ENCODE measurements at regions not wholly inside any gene's neighbourhood (a gene's known extent, or its start where the extent isn't known, plus 50 kb on each side); places are given as distances from the start of the nearest gene placed in this dataset.
"Not testable (repeated sequence)": the region's sequence is repeated elsewhere in the genome, so short reads cannot be mapped to it uniquely, and the experiment has no call there.

GRCh38 chr6:37083243-37084138, 78.0 kb downstream of the FGD2 start:
- Histone ChIP-seq H3K27me3 (ENCODE audit: insufficient read depth, low read length, poor library complexity, severe bottlenecking) (no peaks in the 10 kb centered on the region), H3K9me2 (replicated peaks; ENCODE audit: low read depth, low read length) (no peaks in the 10 kb centered on the region), H3K4me3 (ENCODE audit: low read length, poor library complexity, severe bottlenecking) (no peak overlapping the region), H3K36me3 (ENCODE audit: insufficient read depth, low read length) (no peaks in the 10 kb centered on the region), H3K4me1 (ENCODE audit: insufficient read depth, low read length, poor library complexity, severe bottlenecking) (no peaks in the 10 kb centered on the region), H2AFZ (ENCODE audit: low read length) (no peak overlapping the region), H3F3A (ENCODE audit: low read depth) (no peaks in the 10 kb centered on the region), H3K9ac (ENCODE audit: low read depth, low read length, poor library complexity, severe bottlenecking) (no peak overlapping the region), H3K9me3 (ENCODE audit: insufficient read depth, low read depth, low read length) (no peaks in the 10 kb centered on the region), H3K4me2 (ENCODE audit: low read depth, low read length, poor library complexity, severe bottlenecking) (no peak overlapping the region), H4K20me1 (ENCODE audit: insufficient read depth, low read length, poor library complexity, severe bottlenecking) (no peaks in the 10 kb centered on the region), H3K79me2 (ENCODE audit: insufficient read depth, low read length) (no peaks in the 10 kb centered on the region)
- TF ChIP-seq EZH2phosphoT487 (IDR thresholded peaks at IDR 0.05; ENCODE audit: borderline replicate concordance), result no peak
- no peak for TF ChIP-seq CTCF (conservative IDR thresholded peaks at IDR 0.05; ENCODE audit: low read length)

DNA sequence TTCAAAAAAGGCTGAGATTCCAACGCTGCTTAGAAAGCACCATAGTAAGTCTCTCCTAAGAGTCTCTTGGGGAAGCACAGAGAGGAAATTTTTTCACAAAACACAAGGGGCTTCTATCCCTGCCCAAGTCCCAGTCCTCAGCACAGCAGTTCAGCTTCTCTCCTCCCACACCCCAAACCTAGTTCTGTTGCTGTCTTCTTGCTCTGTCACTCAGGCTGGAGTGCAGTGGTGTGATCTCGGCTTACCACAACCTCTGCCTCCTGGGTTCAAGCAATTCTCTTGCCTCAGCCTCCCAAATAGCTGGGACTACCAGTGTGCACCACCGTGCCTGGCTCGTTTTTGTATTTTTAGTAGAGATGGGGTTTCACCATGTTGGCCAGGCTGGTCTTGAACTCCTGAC, 79.2 kb downstream of the FGD2 start:
- H3K4me3 ChIP-seq (ENCODE audit: low read length, poor library complexity, severe bottlenecking); H3K79me2 ChIP-seq (ENCODE audit: insufficient read depth, low read length); H3K9me2 ChIP-seq (replicated peaks; ENCODE audit: low read depth, low read length); H3K4me2 ChIP-seq (ENCODE audit: low read depth, low read length, poor library complexity, severe bottlenecking); H3K36me3 ChIP-seq (ENCODE audit: insufficient read depth, low read length); H3F3A ChIP-seq (ENCODE audit: low read depth); H4K20me1 ChIP-seq (ENCODE audit: insufficient read depth, low read length, poor library complexity, severe bottlenecking); H3K9ac ChIP-seq (ENCODE audit: low read depth, low read length, poor library complexity, severe bottlenecking); H2AFZ ChIP-seq (ENCODE audit: low read length); H3K4me1 ChIP-seq (ENCODE audit: insufficient read depth, low read length, poor library complexity, severe bottlenecking); H3K27me3 ChIP-seq (ENCODE audit: insufficient read depth, low read length, poor library complexity, severe bottlenecking); H3K9me3 ChIP-seq (ENCODE audit: insufficient read depth, low read depth, low read length): not testable (repeated sequence)

DNA sequence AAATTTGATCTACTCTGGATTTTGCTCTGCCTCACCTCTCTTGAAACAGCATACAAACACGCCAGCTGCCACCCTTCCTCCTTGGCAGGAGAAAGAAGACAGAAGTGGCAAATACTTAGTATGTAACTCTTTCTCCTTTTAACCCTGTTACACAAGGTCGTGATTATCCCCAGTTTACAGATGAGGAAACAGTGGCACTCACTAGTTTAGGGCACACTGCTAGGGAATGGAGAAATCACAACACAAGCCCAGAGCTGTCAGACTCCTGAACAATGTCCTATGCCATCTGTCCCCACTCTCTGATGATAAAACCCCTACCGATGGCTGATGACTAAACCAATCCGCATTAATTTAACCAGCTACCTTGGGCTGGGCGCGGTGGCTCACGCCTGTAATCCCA, 79.7 kb downstream of the FGD2 start:
- TF ChIP-seq CTCF (conservative IDR thresholded peaks at IDR 0.05; ENCODE audit: low read length), result no peak
- TF ChIP-seq EZH2phosphoT487 (IDR thresholded peaks at IDR 0.05; ENCODE audit: borderline replicate concordance), result no peak

GRCh38 chr6:37088897-37089296, 81.1 kb upstream of the PIM1 start:
- no peak overlapping the region for H3K4me2 ChIP-seq (ENCODE audit: low read depth, low read length, poor library complexity, severe bottlenecking)
- H4K20me1 ChIP-seq (ENCODE audit: insufficient read depth, low read length, poor library complexity, severe bottlenecking), result no peaks in the 10 kb centered on the region
- no peaks in the 10 kb centered on the region for H3F3A ChIP-seq (ENCODE audit: low read depth)
- no peaks in the 10 kb centered on the region for H3K9me3 ChIP-seq (ENCODE audit: insufficient read depth, low read depth, low read length)
- H3K36me3 ChIP-seq (ENCODE audit: insufficient read depth, low read length), result no peaks in the 10 kb centered on the region
- no peak overlapping the region for H2AFZ ChIP-seq (ENCODE audit: low read length)
- TF ChIP-seq CTCF (conservative IDR thresholded peaks at IDR 0.05; ENCODE audit: low read length), result no peak
- H3K9ac ChIP-seq (ENCODE audit: low read depth, low read length, poor library complexity, severe bottlenecking), result no peak overlapping the region
- no peaks in the 10 kb centered on the region for H3K79me2 ChIP-seq (ENCODE audit: insufficient read depth, low read length)
- no peak overlapping the region for H3K4me3 ChIP-seq (ENCODE audit: low read length, poor library complexity, severe bottlenecking)
- peaks cover 6% of the 10 kb centered on the region for H3K4me1 ChIP-seq (ENCODE audit: insufficient read depth, low read length, poor library complexity, severe bottlenecking)
- no peaks in the 10 kb centered on the region for H3K27me3 ChIP-seq (ENCODE audit: insufficient read depth, low read length, poor library complexity, severe bottlenecking)
- no peaks in the 10 kb centered on the region for H3K9me2 ChIP-seq (replicated peaks; ENCODE audit: low read depth, low read length)

More for the DNA sequence above, 79.7 kb downstream of the FGD2 start:
- H3K4me2 ChIP-seq (ENCODE audit: low read depth, low read length, poor library complexity, severe bottlenecking), result no peak overlapping the region
- H3K9ac ChIP-seq (ENCODE audit: low read depth, low read length, poor library complexity, severe bottlenecking), result no peak overlapping the region
- no peaks in the 10 kb centered on the region for H3K36me3 ChIP-seq (ENCODE audit: insufficient read depth, low read length)
- no peaks in the 10 kb centered on the region for H3K9me2 ChIP-seq (replicated peaks; ENCODE audit: low read depth, low read length)
- H3K4me3 ChIP-seq (ENCODE audit: low read length, poor library complexity, severe bottlenecking), result no peak overlapping the region
- no peaks in the 10 kb centered on the region for H3F3A ChIP-seq (ENCODE audit: low read depth)
- H3K4me1 ChIP-seq (ENCODE audit: insufficient read depth, low read length, poor library complexity, severe bottlenecking), result no peaks in the 10 kb centered on the region
- no peaks in the 10 kb centered on the region for H3K9me3 ChIP-seq (ENCODE audit: insufficient read depth, low read depth, low read length)
- no peaks in the 10 kb centered on the region for H3K27me3 ChIP-seq (ENCODE audit: insufficient read depth, low read length, poor library complexity, severe bottlenecking)
- no peak overlapping the region for H2AFZ ChIP-seq (ENCODE audit: low read length)
- H4K20me1 ChIP-seq (ENCODE audit: insufficient read depth, low read length, poor library complexity, severe bottlenecking), result no peaks in the 10 kb centered on the region
- H3K79me2 ChIP-seq (ENCODE audit: insufficient read depth, low read length), result no peaks in the 10 kb centered on the region

Data from Loucy (cell line).